Spinal cord (tissue), 9 donors: ENCODE measurements at regions not wholly inside any gene's neighbourhood (a gene's known extent, or its start where the extent isn't known, plus 50 kb on each side); places are given as distances from the start of the nearest gene placed in this dataset.

Experiments used
- DNase-seq, 6 donors: peaks; one replicate each; pipeline versions ENCODE4 v3.0.0 to v3.0.0-alpha.2; 2013 to 2015; ENCODE audit warnings: low spot score in 6 of 6, low read depth in 4 of 6
- H3K27ac ChIP-seq: one replicate; pipeline ENCODE4 v1.5.1; 2013; ENCODE audit warnings: low read depth, low read length, control low read depth
- H3K27me3 ChIP-seq: one replicate; pipeline ENCODE4 v1.6.1; 2013; ENCODE audit warnings: low read length; ENCODE audit not compliant: control insufficient read depth, insufficient read depth
- H3K36me3 ChIP-seq: one replicate; pipeline ENCODE4 v1.6.1; 2013; ENCODE audit warnings: low read length; ENCODE audit not compliant: control insufficient read depth, insufficient read depth
- H3K4me1 ChIP-seq: one replicate; pipeline ENCODE4 v1.6.1; 2013; ENCODE audit warnings: low read length; ENCODE audit not compliant: control insufficient read depth, insufficient read depth
- H3K4me3 ChIP-seq: one replicate; pipeline ENCODE4 v1.5.1; 2013; ENCODE audit warnings: low read depth, low read length, control low read depth
- H3K9me3 ChIP-seq: one replicate; pipeline ENCODE4 v1.6.1; 2013; ENCODE audit warnings: low read length; ENCODE audit not compliant: control insufficient read depth, insufficient read depth
- WGBS: methylation state at CpG from one replicate; pipeline ENCODE4 v1.1.5; 2013; ENCODE audit warnings: missing lambda C conversion rate; ENCODE audit not compliant: insufficient coverage; 5-methylcytosine and 5-hydroxymethylcytosine counted together
- donor health status: healthy.

DNA sequence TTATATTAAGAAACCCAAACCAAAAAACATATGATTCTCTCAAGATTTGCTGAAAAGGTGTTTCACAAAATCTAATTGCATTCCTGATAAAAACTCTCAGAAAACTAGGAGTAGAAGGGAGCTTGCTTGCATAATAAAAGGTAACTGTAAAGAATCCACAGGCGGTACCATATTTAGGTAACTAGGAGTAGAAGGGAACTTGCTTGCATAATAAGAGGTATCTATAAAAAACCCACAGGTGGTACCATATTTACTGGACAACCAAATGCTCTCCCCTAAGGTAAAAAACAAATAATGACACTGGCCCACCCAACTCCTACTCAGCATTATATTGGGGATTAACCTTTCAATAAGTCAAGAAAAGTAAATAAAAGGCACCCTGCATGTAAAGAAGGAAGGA lies 57.5 kb upstream of the FCN1 start:
- peaks cover 2% of the 10 kb centered on the region for H3K27me3 ChIP-seq
- no peak overlapping the region for H3K4me3 ChIP-seq
- WGBS: no CpG with 5 or more reads among the region's 1 CpG
- no peaks in the 10 kb centered on the region for H3K36me3 ChIP-seq
- H3K9me3 ChIP-seq: no peaks in the 10 kb centered on the region
- H3K4me1 ChIP-seq: no peaks in the 10 kb centered on the region
- no peak overlapping the region for H3K27ac ChIP-seq
- DNase-seq: no peak

DNA sequence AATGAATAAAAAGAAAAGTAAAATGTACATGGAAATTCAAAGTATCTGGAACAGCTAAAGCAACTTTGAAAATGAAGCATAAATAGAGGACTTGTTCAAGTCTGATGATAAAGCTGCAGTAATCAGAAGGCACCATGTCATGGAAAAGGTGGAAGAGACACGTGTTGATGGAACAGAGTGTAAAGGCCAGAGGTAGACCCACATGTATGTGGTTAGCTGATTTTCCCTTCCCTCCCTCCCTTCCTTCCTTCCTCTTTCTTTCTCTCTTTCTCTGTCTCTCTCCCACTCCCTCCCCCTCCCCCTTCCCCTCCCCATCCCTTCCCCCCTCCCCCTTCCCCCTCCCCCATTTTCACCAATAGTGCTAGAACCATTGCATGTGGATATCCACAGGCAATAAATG lies 58.7 kb upstream of the FCN1 start:
- WGBS: no CpG with 5 or more reads among the region's 1 CpG
- DNase-seq: no peak
- H3K27me3 ChIP-seq: peaks cover 2% of the 10 kb centered on the region
- H3K4me1 ChIP-seq: peaks cover 2% of the 10 kb centered on the region
- H3K9me3 ChIP-seq: no peaks in the 10 kb centered on the region
- no peaks in the 10 kb centered on the region for H3K36me3 ChIP-seq
- no peak overlapping the region for H3K27ac ChIP-seq
- no peak overlapping the region for H3K4me3 ChIP-seq

DNA sequence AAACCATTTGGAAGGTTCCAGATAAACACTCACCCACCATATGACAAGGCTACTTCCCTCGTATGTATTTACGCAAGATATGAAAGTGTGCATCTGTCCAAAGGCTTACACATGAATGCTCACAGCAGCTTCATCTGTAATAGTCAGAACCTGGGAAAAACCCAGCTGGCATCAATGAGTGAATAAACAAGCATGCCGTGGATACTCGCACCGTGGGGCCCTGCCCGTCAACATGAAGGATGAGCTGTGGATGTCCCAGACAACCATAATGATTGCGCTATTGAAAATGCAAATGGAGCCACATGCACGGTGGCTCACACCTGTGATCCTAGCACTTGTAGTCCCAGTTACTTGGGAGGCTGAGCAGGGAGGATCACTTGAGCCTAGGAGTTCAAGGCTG lies 60.6 kb upstream of the FCN1 start:
- Histone ChIP-seq H3K27me3 (no peaks in the 10 kb centered on the region), H3K4me1 (peaks cover 2% of the 10 kb centered on the region), H3K36me3 (no peaks in the 10 kb centered on the region), H3K4me3 (no peak overlapping the region), H3K27ac (no peak overlapping the region), H3K9me3 (no peaks in the 10 kb centered on the region)
- peak in 1 of 6 donors; percentile 30 for DNase-seq
- 54% methylated on average over 8 of the region's 8 CpGs for WGBS

DNA sequence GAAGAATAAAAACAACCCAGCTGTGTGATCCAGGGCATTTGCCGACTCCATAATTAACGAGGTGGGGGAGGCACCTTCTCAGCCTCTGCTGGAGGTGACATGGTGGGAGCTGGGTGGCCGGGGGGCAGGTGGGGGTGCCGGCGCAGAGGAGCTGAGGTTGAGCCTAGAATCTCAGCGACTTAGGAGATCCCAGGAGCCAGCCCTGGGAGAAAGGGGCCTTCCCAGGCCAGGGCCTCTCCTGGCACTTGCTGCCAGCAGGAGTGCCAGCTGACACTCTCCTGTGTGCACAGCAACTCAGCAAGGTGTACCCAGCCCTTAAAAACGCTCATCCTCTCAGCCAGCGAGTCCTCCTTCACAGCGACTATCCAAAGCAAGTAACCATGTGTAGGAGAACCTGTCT lies 62.8 kb upstream of the FCN1 start:
- Histone ChIP-seq H3K36me3 (no peaks in the 10 kb centered on the region), H3K27me3 (no peaks in the 10 kb centered on the region), H3K4me1 (peaks cover 2% of the 10 kb centered on the region), H3K4me3 (no peak overlapping the region), H3K27ac (no peak overlapping the region), H3K9me3 (no peaks in the 10 kb centered on the region)
- 82% methylated on average over 9 of the region's 9 CpGs for WGBS
- no peak for DNase-seq

DNA sequence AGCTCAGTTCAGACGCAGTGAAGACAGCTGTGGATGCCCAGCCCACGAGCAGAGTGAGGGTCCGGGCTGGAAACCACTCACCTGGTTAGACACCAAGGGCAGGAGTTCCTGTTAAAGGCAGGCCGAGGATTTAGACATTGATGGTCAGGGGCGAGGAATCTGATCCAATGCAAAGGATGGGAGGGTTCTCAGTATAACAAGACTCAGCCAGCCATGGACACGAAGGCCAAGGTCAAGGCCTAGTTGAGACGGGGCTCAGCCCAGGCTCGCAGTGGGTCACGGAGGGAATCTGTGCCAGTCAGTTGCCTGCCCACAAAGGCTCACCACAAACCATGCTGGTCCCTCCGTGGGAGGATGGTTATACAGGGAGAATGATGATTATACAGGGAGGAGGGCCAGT lies 63.3 kb upstream of the FCN1 start:
- peaks cover 2% of the 10 kb centered on the region for H3K4me1 ChIP-seq
- WGBS: 88% methylated on average over 9 of the region's 10 CpGs
- H3K4me3 ChIP-seq: no peak overlapping the region
- no peaks in the 10 kb centered on the region for H3K36me3 ChIP-seq
- no peaks in the 10 kb centered on the region for H3K27me3 ChIP-seq
- no peak for DNase-seq
- H3K9me3 ChIP-seq: no peaks in the 10 kb centered on the region
- no peak overlapping the region for H3K27ac ChIP-seq

DNA sequence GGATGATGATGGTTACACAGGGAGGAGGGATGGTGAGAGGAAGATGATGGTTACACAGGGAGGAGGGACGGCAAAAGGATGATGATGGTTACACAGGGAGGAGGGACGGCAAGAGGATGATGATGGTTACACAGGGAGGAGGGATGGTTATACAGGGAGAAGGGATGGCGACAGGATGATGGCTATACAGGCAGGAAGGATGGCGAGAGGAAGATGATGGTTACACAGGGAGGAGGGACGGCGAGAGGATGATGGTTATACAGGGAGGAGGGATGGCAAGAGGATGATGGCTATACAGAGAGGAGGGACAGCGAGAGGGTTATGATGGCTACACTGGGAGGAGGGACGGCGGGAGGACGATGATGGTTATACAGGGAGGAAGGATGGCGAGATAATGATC lies 64.1 kb upstream of the FCN1 start:
- 96% methylated on average over 10 of the region's 11 CpGs for WGBS
- DNase-seq: no peak

DNA sequence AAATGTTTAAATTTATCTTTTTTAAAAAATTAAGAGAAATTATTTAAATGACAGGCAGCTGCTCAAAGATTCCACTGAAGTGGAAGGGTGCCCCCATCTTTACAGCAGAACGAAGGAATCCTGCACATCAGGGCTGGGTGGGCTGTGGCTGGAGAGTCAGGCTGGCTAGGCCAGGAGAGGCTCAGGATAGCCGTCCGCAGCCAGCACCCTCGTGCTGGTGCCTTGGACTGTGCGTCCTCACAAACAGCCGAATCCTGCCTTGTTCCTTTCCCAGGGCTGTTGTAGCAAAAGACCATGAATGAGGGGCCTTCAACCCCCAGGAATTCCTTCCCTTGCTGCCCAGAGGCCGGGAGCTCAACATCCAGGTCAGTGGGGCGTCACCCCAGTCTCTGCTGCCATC lies 64.6 kb upstream of the FCN1 start:
- no peaks in the 10 kb centered on the region for H3K27me3 ChIP-seq
- 82% methylated on average over 6 of the region's 8 CpGs for WGBS
- H3K36me3 ChIP-seq: no peaks in the 10 kb centered on the region
- H3K27ac ChIP-seq: no peak overlapping the region
- H3K4me3 ChIP-seq: no peak overlapping the region
- no peaks in the 10 kb centered on the region for H3K9me3 ChIP-seq
- no peak for DNase-seq
- peaks cover 2% of the 10 kb centered on the region for H3K4me1 ChIP-seq

More for the DNA sequence above, 64.1 kb upstream of the FCN1 start:
- Histone ChIP-seq H3K27me3 (no peaks in the 10 kb centered on the region), H3K9me3 (no peaks in the 10 kb centered on the region), H3K4me3 (no peak overlapping the region), H3K27ac (no peak overlapping the region), H3K36me3 (no peaks in the 10 kb centered on the region), H3K4me1 (peaks cover 2% of the 10 kb centered on the region)

DNA sequence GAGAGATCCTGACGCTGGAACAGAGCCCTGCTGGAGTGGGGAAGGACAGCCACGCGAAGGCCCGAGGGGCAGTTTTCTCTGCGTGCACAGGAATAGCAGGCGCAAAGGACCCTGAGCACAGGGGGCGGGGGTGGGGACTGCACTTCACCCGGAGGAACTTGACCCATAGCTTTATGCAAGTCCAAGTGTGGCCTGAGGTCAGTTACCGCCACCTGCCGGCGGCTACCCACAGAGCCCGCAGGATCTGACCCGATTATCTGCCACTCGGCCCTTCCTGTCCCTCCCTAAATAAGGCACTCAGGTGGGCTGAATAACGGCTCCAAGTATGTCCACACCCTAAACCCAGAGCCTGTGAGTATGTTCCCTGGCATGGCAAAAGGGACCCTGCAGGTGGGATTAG lies 65.4 kb upstream of the FCN1 start:
- H3K9me3 ChIP-seq: no peaks in the 10 kb centered on the region
- H3K4me3 ChIP-seq: no peak overlapping the region
- H3K27ac ChIP-seq: no peak overlapping the region
- 24% methylated on average over 12 of the region's 15 CpGs for WGBS
- H3K27me3 ChIP-seq: no peaks in the 10 kb centered on the region
- H3K36me3 ChIP-seq: no peaks in the 10 kb centered on the region
- no peak for DNase-seq
- H3K4me1 ChIP-seq: peaks cover 2% of the 10 kb centered on the region

DNA sequence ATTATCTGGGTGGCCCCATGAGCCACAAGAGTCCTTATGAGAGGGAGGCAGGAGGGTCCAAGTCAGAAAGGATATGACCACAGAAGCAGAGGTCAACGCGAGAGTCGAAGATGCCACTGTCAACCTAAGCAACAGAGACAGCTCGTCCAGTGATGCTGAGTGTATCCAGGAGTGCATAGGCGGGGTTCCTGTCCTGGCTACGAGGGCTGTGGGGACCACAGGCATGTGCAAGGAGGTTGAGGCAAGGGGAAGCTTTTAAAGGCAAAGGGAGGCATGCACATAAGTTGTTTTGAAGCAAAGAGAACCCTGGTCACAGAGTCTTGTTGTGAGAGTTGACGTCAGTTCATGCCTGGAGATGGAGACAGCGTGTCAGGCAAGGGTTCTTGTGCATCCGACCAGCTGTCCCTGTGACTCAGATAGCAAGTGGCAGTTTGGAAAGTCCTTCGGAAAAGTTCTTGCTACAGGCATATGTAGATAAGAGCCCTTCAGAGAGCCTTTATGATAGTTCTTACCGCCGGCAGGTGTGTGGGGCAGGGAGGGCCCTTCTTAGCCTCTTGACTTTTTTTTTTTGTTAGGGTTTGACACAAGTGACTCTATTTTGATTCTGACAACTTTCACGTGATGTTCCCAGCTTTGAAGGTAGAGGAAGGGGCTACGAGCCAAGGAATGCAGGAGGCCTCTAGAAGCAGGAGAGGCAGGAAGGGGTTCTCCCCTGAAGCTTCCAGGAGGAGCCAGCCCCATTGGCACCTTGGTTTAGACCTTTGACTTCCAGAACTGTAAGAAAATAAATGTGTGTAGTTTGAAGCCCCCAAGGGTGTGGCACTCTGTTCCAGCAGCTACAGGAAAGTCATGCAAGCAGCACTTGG lies 66.0 kb upstream of the FCN1 start:
- H3K4me1 ChIP-seq: peaks cover 2% of the 10 kb centered on the region
- no peak for DNase-seq

More for the DNA sequence above, 66.0 kb upstream of the FCN1 start:
- 88% methylated on average over 14 of the region's 14 CpGs for WGBS
- Histone ChIP-seq H3K4me3 (no peak overlapping the region), H3K9me3 (no peaks in the 10 kb centered on the region), H3K36me3 (no peaks in the 10 kb centered on the region), H3K27ac (no peak overlapping the region), H3K27me3 (no peaks in the 10 kb centered on the region)
